ENCODE measurements at regions not wholly inside any gene's neighbourhood (a gene's known extent, or its start where the extent isn't known, plus 50 kb on each side); places are given as distances from the start of the nearest gene placed in this dataset.

GRCh38 chr13:91286317-91286716 lies 61.2 kb upstream of the MIR17HG start:
- TF ChIP-seq CTCF (IDR thresholded peaks at IDR 0.05) (no peak), POLR2A (IDR thresholded peaks at IDR 0.05) (no peak)

Measured in thyroid gland (tissue), 4 donors.